Chondrocyte (in vitro differentiated cells): ENCODE measurements at regions not wholly inside any gene's neighbourhood (a gene's known extent, or its start where the extent isn't known, plus 50 kb on each side); places are given as distances from the start of the nearest gene placed in this dataset.

Source experiments
- DNase-seq: peaks from one replicate; pipeline ENCODE4 v3.0.0; 2021; ENCODE audit warnings: mixed read lengths, low spot score
- H3K27ac Mint-ChIP-seq: one replicate; pipeline ENCODE4 v1.8.0; 2021; ENCODE audit warnings: mild to moderate bottlenecking, moderate library complexity, mixed read lengths; ENCODE audit not compliant: unreplicated experiment
- H3K27me3 Mint-ChIP-seq: 2 replicates; pipeline ENCODE4 v1.8.0; 2021; ENCODE audit warnings: low read depth, mixed read lengths
- H3K36me3 Mint-ChIP-seq: 2 replicates; pipeline ENCODE4 v1.8.0; 2021; ENCODE audit warnings: low read depth, mixed read lengths
- H3K4me1 Mint-ChIP-seq: 2 replicates; pipeline ENCODE4 v1.8.0; 2021; ENCODE audit warnings: low read depth, mild to moderate bottlenecking, mixed read lengths
- H3K4me3 Mint-ChIP-seq: one replicate; pipeline ENCODE4 v1.8.0; 2021; ENCODE audit warnings: mild to moderate bottlenecking, moderate library complexity, mixed read lengths; ENCODE audit not compliant: unreplicated experiment
- H3K9me3 Mint-ChIP-seq: 2 replicates; pipeline ENCODE4 v1.8.0; 2021; ENCODE audit warnings: low read depth, mixed read lengths
- TF ChIP-seq, protein P1 (sequence below): fragments of 200-600 bp; sonication (generic); IDR thresholded peaks from 2 replicates; pipeline ENCODE4 v1.5.0; 2021; ENCODE audit warnings: antibody characterized with exemption, mild to moderate bottlenecking, moderate library complexity

DNA sequence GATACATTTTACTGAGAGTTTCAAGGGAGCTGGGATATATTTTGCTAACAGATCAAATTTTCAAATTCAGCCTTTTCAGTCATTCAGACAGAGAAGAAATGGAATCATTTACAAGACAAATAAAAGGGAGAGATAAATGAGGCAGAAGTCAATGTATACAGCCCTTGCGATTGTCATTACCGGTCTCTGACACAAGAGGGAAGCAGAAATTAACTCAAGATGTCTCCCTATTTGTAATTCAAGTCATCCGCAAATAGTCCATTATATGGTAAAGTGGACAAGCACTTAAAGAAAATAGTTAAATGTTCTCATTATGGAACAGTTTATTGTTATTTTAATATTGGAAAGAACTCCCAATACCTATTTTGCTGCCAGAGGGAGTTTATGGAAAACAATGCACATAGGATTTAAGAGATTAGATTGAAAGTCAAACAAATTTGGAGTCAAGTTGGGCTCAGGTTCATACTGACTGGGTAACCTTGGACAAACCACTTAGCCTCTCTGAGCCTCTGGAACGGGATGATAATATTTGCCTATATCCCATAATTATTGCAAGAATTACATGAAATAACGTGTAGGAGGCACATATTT lies 89.3 kb upstream of the PRKCQ start:
- Mint-ChIP-seq H3K27me3 (peaks cover 26% of the 10 kb centered on the region), H3K27ac (no peak overlapping the region), H3K4me1 (no peaks in the 10 kb centered on the region), H3K36me3 (no peaks in the 10 kb centered on the region), H3K9me3 (no peaks in the 10 kb centered on the region), H3K4me3 (no peak overlapping the region)
- DNase-seq, result no peak
- TF ChIP-seq, protein P1, sequence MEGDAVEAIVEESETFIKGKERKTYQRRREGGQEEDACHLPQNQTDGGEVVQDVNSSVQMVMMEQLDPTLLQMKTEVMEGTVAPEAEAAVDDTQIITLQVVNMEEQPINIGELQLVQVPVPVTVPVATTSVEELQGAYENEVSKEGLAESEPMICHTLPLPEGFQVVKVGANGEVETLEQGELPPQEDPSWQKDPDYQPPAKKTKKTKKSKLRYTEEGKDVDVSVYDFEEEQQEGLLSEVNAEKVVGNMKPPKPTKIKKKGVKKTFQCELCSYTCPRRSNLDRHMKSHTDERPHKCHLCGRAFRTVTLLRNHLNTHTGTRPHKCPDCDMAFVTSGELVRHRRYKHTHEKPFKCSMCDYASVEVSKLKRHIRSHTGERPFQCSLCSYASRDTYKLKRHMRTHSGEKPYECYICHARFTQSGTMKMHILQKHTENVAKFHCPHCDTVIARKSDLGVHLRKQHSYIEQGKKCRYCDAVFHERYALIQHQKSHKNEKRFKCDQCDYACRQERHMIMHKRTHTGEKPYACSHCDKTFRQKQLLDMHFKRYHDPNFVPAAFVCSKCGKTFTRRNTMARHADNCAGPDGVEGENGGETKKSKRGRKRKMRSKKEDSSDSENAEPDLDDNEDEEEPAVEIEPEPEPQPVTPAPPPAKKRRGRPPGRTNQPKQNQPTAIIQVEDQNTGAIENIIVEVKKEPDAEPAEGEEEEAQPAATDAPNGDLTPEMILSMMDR, result peak; percentile 87

DNA sequence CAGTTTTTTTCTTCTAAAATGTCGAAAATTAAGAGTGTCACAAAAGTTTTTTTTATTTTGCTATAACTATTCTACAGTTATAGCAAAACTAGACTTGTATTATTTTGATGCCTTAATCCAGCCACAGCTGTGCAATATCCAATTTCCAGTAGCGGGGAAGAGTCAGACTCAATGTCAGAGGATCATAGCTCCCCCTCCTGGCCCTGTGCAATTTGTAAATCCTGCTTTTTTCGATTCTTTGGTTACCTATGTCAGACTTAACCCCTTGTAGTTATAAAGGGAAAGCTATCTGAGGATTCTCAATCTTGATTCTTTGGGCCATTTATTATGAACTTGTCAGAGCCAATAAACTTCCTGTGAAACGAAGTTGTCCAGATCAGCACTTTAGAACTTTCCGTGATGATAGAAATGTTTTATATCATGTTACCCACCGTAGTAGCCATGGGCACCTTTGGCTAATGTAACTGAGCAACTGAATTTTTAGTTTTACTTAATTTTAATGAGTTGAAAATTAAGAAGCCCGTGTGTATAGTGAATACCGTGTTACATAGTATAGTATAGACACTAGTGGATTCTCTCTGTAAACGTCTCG lies 87.7 kb upstream of the PRKCQ start:
- TF ChIP-seq, protein P1, result peak; percentile 83
- no peaks in the 10 kb centered on the region for H3K9me3 Mint-ChIP-seq
- no peak overlapping the region for H3K4me3 Mint-ChIP-seq
- no peaks in the 10 kb centered on the region for H3K4me1 Mint-ChIP-seq
- H3K27me3 Mint-ChIP-seq, result peaks cover 20% of the 10 kb centered on the region
- DNase-seq, result no peak
- no peak overlapping the region for H3K27ac Mint-ChIP-seq
- no peaks in the 10 kb centered on the region for H3K36me3 Mint-ChIP-seq

DNA sequence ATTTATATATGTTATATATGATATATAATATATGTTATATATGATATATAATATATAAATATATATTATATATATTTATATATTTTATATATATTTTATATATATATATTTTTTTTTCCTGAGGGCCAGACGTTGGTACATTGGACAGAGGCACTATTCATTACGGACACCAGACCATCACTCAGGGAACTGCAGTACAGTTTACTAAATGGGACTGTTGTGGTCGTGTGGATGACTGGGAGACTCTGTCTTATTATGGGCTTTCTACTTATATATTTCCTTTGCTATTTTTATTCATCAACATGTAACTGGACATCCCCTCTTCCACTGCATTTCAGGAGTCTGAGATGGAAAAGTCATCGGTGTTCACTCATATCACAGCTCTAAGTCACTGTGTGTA lies 87.1 kb upstream of the PRKCQ start:
- TF ChIP-seq, protein P1, result no peak
- Mint-ChIP-seq H3K27ac (no peak overlapping the region), H3K4me1 (no peaks in the 10 kb centered on the region), H3K4me3 (no peak overlapping the region), H3K27me3 (peaks cover 20% of the 10 kb centered on the region), H3K9me3 (no peaks in the 10 kb centered on the region), H3K36me3 (no peaks in the 10 kb centered on the region)
- no peak for DNase-seq

DNA sequence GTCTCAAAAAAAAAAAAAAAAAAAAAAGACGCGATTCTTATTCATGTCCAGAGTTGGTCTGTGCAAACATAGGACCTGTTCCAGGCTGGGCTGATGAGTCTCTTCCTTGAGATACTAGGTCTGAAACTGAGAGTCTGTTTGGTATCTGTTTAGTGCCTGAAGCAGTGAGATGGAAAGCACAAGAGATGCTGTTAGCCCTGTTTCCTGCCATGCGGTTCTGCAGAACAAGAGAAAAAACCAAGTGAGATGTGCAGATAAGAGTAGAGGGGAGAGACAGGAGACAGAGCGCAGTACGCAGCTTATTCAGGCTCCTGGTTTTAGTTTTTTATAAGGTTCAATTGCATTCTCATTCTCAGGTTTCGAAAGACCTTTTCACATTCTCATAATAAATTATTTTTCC lies 85.8 kb upstream of the PRKCQ start:
- H3K4me1 Mint-ChIP-seq, result no peaks in the 10 kb centered on the region
- H3K36me3 Mint-ChIP-seq, result no peaks in the 10 kb centered on the region
- peaks cover 20% of the 10 kb centered on the region for H3K27me3 Mint-ChIP-seq
- no peak for DNase-seq
- no peak overlapping the region for H3K4me3 Mint-ChIP-seq
- H3K9me3 Mint-ChIP-seq, result no peaks in the 10 kb centered on the region
- TF ChIP-seq, protein P1, result no peak
- H3K27ac Mint-ChIP-seq, result no peak overlapping the region

DNA sequence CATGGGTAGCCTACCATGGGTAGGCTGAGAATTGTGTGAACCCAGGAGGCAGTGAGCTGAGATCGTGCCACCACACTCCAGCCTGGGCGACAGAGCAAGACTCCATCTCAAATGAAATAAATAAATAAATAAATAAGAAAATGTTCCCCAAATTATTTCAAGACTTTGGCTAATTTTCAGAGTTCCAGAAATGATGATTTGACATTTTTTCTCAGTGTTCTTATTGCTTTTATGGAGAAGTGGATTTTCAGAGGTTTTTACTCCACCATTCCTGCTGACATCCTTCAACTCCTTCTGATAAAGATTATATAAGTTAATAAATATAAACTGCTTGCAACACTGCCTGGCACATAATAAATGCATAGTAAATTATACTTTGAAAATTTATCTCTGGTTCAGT lies 80.4 kb upstream of the PRKCQ start:
- no peaks in the 10 kb centered on the region for H3K36me3 Mint-ChIP-seq
- H3K4me3 Mint-ChIP-seq, result no peak overlapping the region
- DNase-seq, result no peak
- H3K4me1 Mint-ChIP-seq, result no peaks in the 10 kb centered on the region
- H3K9me3 Mint-ChIP-seq, result no peaks in the 10 kb centered on the region
- H3K27ac Mint-ChIP-seq, result no peak overlapping the region
- TF ChIP-seq, protein P1, result no peak
- H3K27me3 Mint-ChIP-seq, result peaks cover 25% of the 10 kb centered on the region
